ENCODE measurements at regions not wholly inside any gene's neighbourhood (a gene's known extent, or its start where the extent isn't known, plus 50 kb on each side); places are given as distances from the start of the nearest gene placed in this dataset.

GRCh38 chr5:85173469-85173868 is 788.8 kb upstream of the EDIL3 start:
- no peak overlapping the region for H4K5ac ChIP-seq (ENCODE audit: low read length)
- H2BK15ac ChIP-seq (replicated peaks; ENCODE audit: low read depth) = no peak overlapping the region
- DNase-seq = no peak

GRCh38 chr5:85182344-85182743 is 797.7 kb upstream of the EDIL3 start:
- no peak overlapping the region for H3K56ac ChIP-seq (ENCODE audit: low read length)
- no peak overlapping the region for H3K23ac ChIP-seq (ENCODE audit: low read length)
- H3K36me3 ChIP-seq (ENCODE audit: control insufficient read depth, insufficient read depth, low read length) = no peaks in the 10 kb centered on the region
- no peak overlapping the region for H4K8ac ChIP-seq (ENCODE audit: low read depth, low read length)
- no peak overlapping the region for H3K27ac ChIP-seq (ENCODE audit: low read depth, low read length)
- no peak overlapping the region for H2BK120ac ChIP-seq (ENCODE audit: low read depth, low read length)
- H3K4me1 ChIP-seq (ENCODE audit: control insufficient read depth, low read depth, low read length) = no peaks in the 10 kb centered on the region
- no peaks in the 10 kb centered on the region for H3K79me1 ChIP-seq (ENCODE audit: low read length)
- H3K4me3 ChIP-seq (ENCODE audit: low read length) = no peak overlapping the region
- H2BK15ac ChIP-seq (replicated peaks; ENCODE audit: low read depth) = no peak overlapping the region
- no CpG with 5 or more reads among the region's 12 CpGs for WGBS (ENCODE audit: extremely low coverage, insufficient coverage, low lambda C conversion rate)
- H4K5ac ChIP-seq (ENCODE audit: low read length) = no peak overlapping the region
- no peak for DNase-seq
- H3K9ac ChIP-seq (ENCODE audit: low read length) = no peak overlapping the region
- no peak overlapping the region for H3K4me2 ChIP-seq (ENCODE audit: low read length)
- H3K27me3 ChIP-seq (ENCODE audit: insufficient read depth, low read length, poor library complexity) = no peaks in the 10 kb centered on the region
- H3K79me2 ChIP-seq (ENCODE audit: control insufficient read depth, insufficient read depth, low read length) = no peaks in the 10 kb centered on the region
- no peak overlapping the region for H3K18ac ChIP-seq (ENCODE audit: low read length)
- no peak overlapping the region for H2BK5ac ChIP-seq (ENCODE audit: low read length)
- H3K4ac ChIP-seq (ENCODE audit: low read depth, low read length) = no peak overlapping the region
- no peak overlapping the region for H2AK5ac ChIP-seq (ENCODE audit: low read length)

More at GRCh38 chr5:85173469-85173868, 788.8 kb upstream of the EDIL3 start:
- Histone ChIP-seq H3K4me1 (ENCODE audit: control insufficient read depth, low read depth, low read length) (no peaks in the 10 kb centered on the region), H3K4me2 (ENCODE audit: low read length) (no peak overlapping the region), H3K4me3 (ENCODE audit: low read length) (no peak overlapping the region), H3K27ac (ENCODE audit: low read depth, low read length) (no peak overlapping the region), H2BK120ac (ENCODE audit: low read depth, low read length) (no peak overlapping the region), H3K27me3 (ENCODE audit: insufficient read depth, low read length, poor library complexity) (no peaks in the 10 kb centered on the region), H4K8ac (ENCODE audit: low read depth, low read length) (no peak overlapping the region), H3K9ac (ENCODE audit: low read length) (no peak overlapping the region), H2AK5ac (ENCODE audit: low read length) (no peak overlapping the region), H3K56ac (ENCODE audit: low read length) (no peak overlapping the region), H3K4ac (ENCODE audit: low read depth, low read length) (no peak overlapping the region), H3K18ac (ENCODE audit: low read length) (no peak overlapping the region), H2BK5ac (ENCODE audit: low read length) (no peak overlapping the region), H3K79me2 (ENCODE audit: control insufficient read depth, insufficient read depth, low read length) (no peaks in the 10 kb centered on the region), H3K79me1 (ENCODE audit: low read length) (no peaks in the 10 kb centered on the region), H3K23ac (ENCODE audit: low read length) (no peak overlapping the region), H3K36me3 (ENCODE audit: control insufficient read depth, insufficient read depth, low read length) (no peaks in the 10 kb centered on the region)

GRCh38 chr5:85204289-85204688 is 819.6 kb upstream of the EDIL3 start:
- DNase-seq = no peak
- Histone ChIP-seq H3K4me1 (ENCODE audit: control insufficient read depth, low read depth, low read length) (no peaks in the 10 kb centered on the region), H2BK5ac (ENCODE audit: low read length) (no peak overlapping the region), H2BK15ac (replicated peaks; ENCODE audit: low read depth) (no peak overlapping the region), H3K27ac (ENCODE audit: low read depth, low read length) (no peak overlapping the region), H3K9ac (ENCODE audit: low read length) (no peak overlapping the region), H3K23ac (ENCODE audit: low read length) (no peak overlapping the region), H3K4me2 (ENCODE audit: low read length) (no peak overlapping the region), H2AK5ac (ENCODE audit: low read length) (no peak overlapping the region), H3K27me3 (ENCODE audit: insufficient read depth, low read length, poor library complexity) (no peaks in the 10 kb centered on the region), H2BK120ac (ENCODE audit: low read depth, low read length) (no peak overlapping the region), H3K56ac (ENCODE audit: low read length) (no peak overlapping the region), H4K8ac (ENCODE audit: low read depth, low read length) (no peak overlapping the region), H3K79me1 (ENCODE audit: low read length) (no peaks in the 10 kb centered on the region), H3K79me2 (ENCODE audit: control insufficient read depth, insufficient read depth, low read length) (no peaks in the 10 kb centered on the region), H3K18ac (ENCODE audit: low read length) (no peak overlapping the region), H4K5ac (ENCODE audit: low read length) (no peak overlapping the region), H3K36me3 (ENCODE audit: control insufficient read depth, insufficient read depth, low read length) (no peaks in the 10 kb centered on the region), H3K4me3 (ENCODE audit: low read length) (no peak overlapping the region), H3K4ac (ENCODE audit: low read depth, low read length) (no peak overlapping the region)
- no CpG with 5 or more reads among the region's 11 CpGs for WGBS (ENCODE audit: extremely low coverage, insufficient coverage, low lambda C conversion rate)

GRCh38 chr5:85205430-85205829 is 820.8 kb upstream of the EDIL3 start:
- no peak overlapping the region for H3K4ac ChIP-seq (ENCODE audit: low read depth, low read length)
- H3K23ac ChIP-seq (ENCODE audit: low read length) = no peak overlapping the region
- H2BK5ac ChIP-seq (ENCODE audit: low read length) = no peak overlapping the region
- H4K8ac ChIP-seq (ENCODE audit: low read depth, low read length) = no peak overlapping the region
- H3K27ac ChIP-seq (ENCODE audit: low read depth, low read length) = no peak overlapping the region
- H2AK5ac ChIP-seq (ENCODE audit: low read length) = no peak overlapping the region
- no peak overlapping the region for H2BK120ac ChIP-seq (ENCODE audit: low read depth, low read length)
- no peaks in the 10 kb centered on the region for H3K36me3 ChIP-seq (ENCODE audit: control insufficient read depth, insufficient read depth, low read length)
- no peak overlapping the region for H3K4me3 ChIP-seq (ENCODE audit: low read length)
- H3K4me2 ChIP-seq (ENCODE audit: low read length) = no peak overlapping the region
- H3K18ac ChIP-seq (ENCODE audit: low read length) = no peak overlapping the region
- H3K4me1 ChIP-seq (ENCODE audit: control insufficient read depth, low read depth, low read length) = no peaks in the 10 kb centered on the region
- H3K9ac ChIP-seq (ENCODE audit: low read length) = no peak overlapping the region
- no peak overlapping the region for H4K5ac ChIP-seq (ENCODE audit: low read length)
- no peak overlapping the region for H2BK15ac ChIP-seq (replicated peaks; ENCODE audit: low read depth)
- H3K56ac ChIP-seq (ENCODE audit: low read length) = no peak overlapping the region
- no peaks in the 10 kb centered on the region for H3K27me3 ChIP-seq (ENCODE audit: insufficient read depth, low read length, poor library complexity)
- no CpG with 5 or more reads among the region's 1 CpG for WGBS (ENCODE audit: extremely low coverage, insufficient coverage, low lambda C conversion rate)
- no peak for DNase-seq
- H3K79me1 ChIP-seq (ENCODE audit: low read length) = no peaks in the 10 kb centered on the region
- no peaks in the 10 kb centered on the region for H3K79me2 ChIP-seq (ENCODE audit: control insufficient read depth, insufficient read depth, low read length)

- no CpG with 5 or more reads among the region's 1 CpG for whole genome bisulfite sequencing (ENCODE audit: extremely low coverage, insufficient coverage, low lambda C conversion rate)
Observed at GRCh38 chr5:85225388-85225787, 840.7 kb upstream of the EDIL3 start.

GRCh38 chr5:85249204-85249603 is 864.5 kb upstream of the EDIL3 start:
- no peak overlapping the region for H2AK5ac ChIP-seq (ENCODE audit: low read length)
- no peak overlapping the region for H3K27ac ChIP-seq (ENCODE audit: low read depth, low read length)
- no peaks in the 10 kb centered on the region for H3K36me3 ChIP-seq (ENCODE audit: control insufficient read depth, insufficient read depth, low read length)
- H3K4me2 ChIP-seq (ENCODE audit: low read length) = no peak overlapping the region
- no peaks in the 10 kb centered on the region for H3K27me3 ChIP-seq (ENCODE audit: insufficient read depth, low read length, poor library complexity)
- H4K5ac ChIP-seq (ENCODE audit: low read length) = no peak overlapping the region
- H3K4me3 ChIP-seq (ENCODE audit: low read length) = no peak overlapping the region
- H2BK5ac ChIP-seq (ENCODE audit: low read length) = no peak overlapping the region
- no peak overlapping the region for H2BK15ac ChIP-seq (replicated peaks; ENCODE audit: low read depth)
- H2BK120ac ChIP-seq (ENCODE audit: low read depth, low read length) = no peak overlapping the region
- no peak overlapping the region for H4K8ac ChIP-seq (ENCODE audit: low read depth, low read length)
- H3K9ac ChIP-seq (ENCODE audit: low read length) = no peak overlapping the region
- no peak for DNase-seq
- H3K79me1 ChIP-seq (ENCODE audit: low read length) = no peaks in the 10 kb centered on the region
- H3K79me2 ChIP-seq (ENCODE audit: control insufficient read depth, insufficient read depth, low read length) = no peaks in the 10 kb centered on the region
- no peak overlapping the region for H3K18ac ChIP-seq (ENCODE audit: low read length)
- H3K23ac ChIP-seq (ENCODE audit: low read length) = no peak overlapping the region
- no CpG with 5 or more reads among the region's 2 CpGs for WGBS (ENCODE audit: extremely low coverage, insufficient coverage, low lambda C conversion rate)
- no peaks in the 10 kb centered on the region for H3K4me1 ChIP-seq (ENCODE audit: control insufficient read depth, low read depth, low read length)
- no peak overlapping the region for H3K56ac ChIP-seq (ENCODE audit: low read length)
- H3K4ac ChIP-seq (ENCODE audit: low read depth, low read length) = no peak overlapping the region

More at GRCh38 chr5:85225388-85225787, 840.7 kb upstream of the EDIL3 start:
- no peaks in the 10 kb centered on the region for H3K27me3 ChIP-seq (ENCODE audit: insufficient read depth, low read length, poor library complexity)
- no peak overlapping the region for H3K9ac ChIP-seq (ENCODE audit: low read length)
- no peaks in the 10 kb centered on the region for H3K4me1 ChIP-seq (ENCODE audit: control insufficient read depth, low read depth, low read length)
- no peak overlapping the region for H3K27ac ChIP-seq (ENCODE audit: low read depth, low read length)
- H2AK5ac ChIP-seq (ENCODE audit: low read length) = no peak overlapping the region
- H2BK5ac ChIP-seq (ENCODE audit: low read length) = no peak overlapping the region
- no peak overlapping the region for H3K4ac ChIP-seq (ENCODE audit: low read depth, low read length)
- H3K4me2 ChIP-seq (ENCODE audit: low read length) = no peak overlapping the region
- no peak overlapping the region for H3K56ac ChIP-seq (ENCODE audit: low read length)
- H3K4me3 ChIP-seq (ENCODE audit: low read length) = no peak overlapping the region
- H3K23ac ChIP-seq (ENCODE audit: low read length) = no peak overlapping the region
- no peak for DNase-seq
- no peaks in the 10 kb centered on the region for H3K36me3 ChIP-seq (ENCODE audit: control insufficient read depth, insufficient read depth, low read length)
- no peak overlapping the region for H3K18ac ChIP-seq (ENCODE audit: low read length)
- no peak overlapping the region for H4K8ac ChIP-seq (ENCODE audit: low read depth, low read length)
- H2BK120ac ChIP-seq (ENCODE audit: low read depth, low read length) = no peak overlapping the region
- no peak overlapping the region for H2BK15ac ChIP-seq (replicated peaks; ENCODE audit: low read depth)
- H4K5ac ChIP-seq (ENCODE audit: low read length) = no peak overlapping the region
- no peaks in the 10 kb centered on the region for H3K79me2 ChIP-seq (ENCODE audit: control insufficient read depth, insufficient read depth, low read length)
- H3K79me1 ChIP-seq (ENCODE audit: low read length) = no peaks in the 10 kb centered on the region
